ENCODE measurements at regions not wholly inside any gene's neighbourhood (a gene's known extent, or its start where the extent isn't known, plus 50 kb on each side); places are given as distances from the start of the nearest gene placed in this dataset.

GRCh38 chr1:222006715-222007114 is 264.8 kb upstream of the DUSP10 start:
- TF ChIP-seq CTCF (IDR thresholded peaks at IDR 0.05; ENCODE audit: poor library complexity, severe bottlenecking) (no peak), EP300 (conservative IDR thresholded peaks at IDR 0.05; ENCODE audit: poor library complexity, severe bottlenecking) (no peak), EZH2 (IDR thresholded peaks at IDR 0.05; ENCODE audit: borderline replicate concordance, insufficient read depth, low read length, poor library complexity, severe bottlenecking) (no peak), TAF1 (IDR thresholded peaks at IDR 0.05; ENCODE audit: low read depth) (no peak)

Data from neural cell (in vitro differentiated cells).